HepG2 (cell line): ENCODE measurements at regions not wholly inside any gene's neighbourhood (a gene's known extent, or its start where the extent isn't known, plus 50 kb on each side); places are given as distances from the start of the nearest gene placed in this dataset.

Experiments used
- ATAC-seq: fragments of 200-7000 bp; cut with Tn5 transposase; 3 replicates; pipeline ENCODE4 v1.9.1; 2020; ENCODE audit warnings: mild to moderate bottlenecking, moderate library complexity
- BruUV-seq: library from RNA; stranded (reverse); fragments of 400-500 nt; replicated peaks from 2 replicates; lab custom pipeline; 2021; lab: Mats Ljungman, UMichigan
- CTCF ChIA-PET: fragments of 300-600 bp; formaldehyde crosslinking; extraction: SDS; loops from one replicate; lab custom pipeline; 2021; ENCODE audit warnings: low total read pairs, inconsistent platforms, low intra/inter-chr PET ratio; lab: Yijun Ruan, JAX
- POLR2A ChIA-PET: fragments of 350-600 bp; sonication (Branson Sonifier 250); formaldehyde crosslinking; loops from one replicate; lab custom pipeline; 2020; ENCODE audit warnings: antibody characterized with exemption, inconsistent platforms; lab: Yijun Ruan, JAX
- DNase-seq: peaks from one replicate; pipeline ENCODE4 v3.0.0-alpha.2; 2015; ENCODE audit warnings: low spot score
- FAIRE-seq: peaks from 3 replicates; lab custom pipeline; 2011; peaks lifted over from hg19 to GRCh38; lab: Jason Lieb, UNC
- H2AFZ ChIP-seq: one replicate; pipeline ENCODE4 v1.6.1; 2011; ENCODE audit warnings: low read length, inconsistent platforms
- H3K27ac ChIP-seq: fragments of 300-600 bp; 3 replicates; pipeline ENCODE4 v1.8.0; 2011; ENCODE audit warnings: mixed run types, mild to moderate bottlenecking, mixed read lengths, low read length, inconsistent platforms; ENCODE audit not compliant: insufficient read depth; ENCODE audit errors: extremely low read length
- H3K27me3 ChIP-seq, 2 experiments: fragments of 200-600 bp in 1 of 2; 2 replicates in 1 of 2; 3 replicates in 1 of 2; pipeline versions ENCODE4 v1.6.0 to v1.8.0; 2011; ENCODE audit warnings: low read length in 2 of 2, mild to moderate bottlenecking in 2 of 2, moderate library complexity in 2 of 2, inconsistent platforms in 1 of 2; ENCODE audit not compliant: insufficient read depth in 2 of 2, control insufficient read depth in 1 of 2
- H3K36me3 ChIP-seq, 2 experiments: fragments of 200-600 bp in 1 of 2; replicated peaks in 1 of 2; 2 replicates in 1 of 2; 3 replicates in 1 of 2; pipeline versions ENCODE4 v1.5.1 to v1.8.0; 2011; ENCODE audit warnings: low read length in 2 of 2, inconsistent platforms in 1 of 2; ENCODE audit not compliant: insufficient read depth in 2 of 2, control insufficient read depth in 1 of 2
- H3K4me1 ChIP-seq: 2 replicates; pipeline ENCODE4 v1.5.1; 2012; ENCODE audit warnings: low read length, inconsistent platforms; ENCODE audit not compliant: insufficient read depth
- H3K4me2 ChIP-seq: 2 replicates; pipeline ENCODE4 v1.6.0; 2011; ENCODE audit warnings: low read depth, low read length, inconsistent platforms
- H3K4me3 ChIP-seq, 3 experiments: fragments of 200-600 bp in 1 of 3; sonication (generic), shearing (Covaris generic) in 1 of 3; replicated peaks in 1 of 3; 2 replicates each; pipeline ENCODE4 v1.5.1; 2011 to 2016; ENCODE audit warnings: low read length in 3 of 3, inconsistent platforms in 2 of 3, low read depth in 2 of 3, mild to moderate bottlenecking in 2 of 3, control low read depth in 1 of 3, mixed read lengths in 1 of 3; ENCODE audit not compliant: insufficient read depth in 1 of 3
- H3K79me2 ChIP-seq: one replicate; pipeline ENCODE4 v1.6.1; 2011; ENCODE audit warnings: low read length, inconsistent platforms; ENCODE audit not compliant: insufficient read depth
- H3K9ac ChIP-seq: 2 replicates; pipeline ENCODE4 v1.6.0; 2011; ENCODE audit warnings: mild to moderate bottlenecking, low read depth, low read length, inconsistent platforms; ENCODE audit not compliant: insufficient read depth
- H3K9me3 ChIP-seq: 2 replicates; pipeline ENCODE4 v1.5.1; 2012; ENCODE audit warnings: mild to moderate bottlenecking, low read length
- H4K20me1 ChIP-seq: 2 replicates; pipeline ENCODE4 v1.6.0; 2011; ENCODE audit warnings: inconsistent platforms, mild to moderate bottlenecking, low read length, moderate library complexity; ENCODE audit not compliant: insufficient read depth
- EED ChIP-seq: sonication (generic); formaldehyde crosslinking; IDR thresholded peaks from 2 replicates; pipeline ENCODE4 v1.5.0; 2020; ENCODE audit warnings: mild to moderate bottlenecking, missing genetic modification reagents
- GPBP1L1 ChIP-seq: sonication (generic); formaldehyde crosslinking; IDR thresholded peaks from 2 replicates; pipeline ENCODE4 v1.5.0; 2020; ENCODE audit warnings: mild to moderate bottlenecking, missing genetic modification reagents
- GTF2F1 ChIP-seq: fragments of 150-350 bp; IDR thresholded peaks from 2 replicates; pipeline ENCODE4 v1.6.1; 2014; ENCODE audit warnings: low read length
- HNF1A ChIP-seq, 2 experiments: sonication (generic) in 1 of 2; formaldehyde crosslinking in 1 of 2; IDR thresholded peaks; 2 replicates each; pipeline versions ENCODE4 v1.4.0 to v1.6.1; 2016 to 2020; ENCODE audit warnings: borderline replicate concordance in 1 of 2, low read depth in 1 of 2, mild to moderate bottlenecking in 1 of 2, missing genetic modification reagents in 1 of 2
- KDM5A ChIP-seq: fragments of 200-600 bp; sonication (generic); IDR thresholded peaks from 2 replicates; pipeline ENCODE4 v1.7.0; 2018; ENCODE audit warnings: antibody characterized with exemption, mild to moderate bottlenecking, low read length, borderline replicate concordance
- MLLT10 ChIP-seq: sonication (generic); formaldehyde crosslinking; IDR thresholded peaks from 2 replicates; pipeline ENCODE4 v1.4.0; 2020; ENCODE audit warnings: missing genetic modification reagents
- NR0B2 ChIP-seq: sonication (generic); formaldehyde crosslinking; IDR thresholded peaks from 2 replicates; pipeline ENCODE4 v1.4.0; 2020; ENCODE audit warnings: mild to moderate bottlenecking, missing genetic modification reagents
- SALL2 ChIP-seq: sonication (generic); formaldehyde crosslinking; IDR thresholded peaks from 2 replicates; pipeline ENCODE4 v1.8.1; 2023; ENCODE audit warnings: mild to moderate bottlenecking, missing genetic modification reagents, inconsistent platforms
- ZFP36L1 ChIP-seq: sonication (generic); formaldehyde crosslinking; IDR thresholded peaks from 2 replicates; pipeline ENCODE4 v1.8.0; 2022; ENCODE audit warnings: mild to moderate bottlenecking, missing genetic modification reagents, moderate library complexity
- ZIK1 ChIP-seq: sonication (generic); formaldehyde crosslinking; IDR thresholded peaks from 2 replicates; pipeline ENCODE4 v1.5.0; 2020; ENCODE audit warnings: mild to moderate bottlenecking, low read depth, missing genetic modification reagents, borderline replicate concordance
- ZNF441 ChIP-seq: sonication (generic); formaldehyde crosslinking; IDR thresholded peaks from 2 replicates; pipeline ENCODE4 v1.7.0; 2021; ENCODE audit warnings: missing genetic modification reagents, borderline replicate concordance
- ZNF589 ChIP-seq: sonication (generic); formaldehyde crosslinking; conservative IDR thresholded peaks from 2 replicates; pipeline ENCODE4 v1.8.0; 2022; ENCODE audit warnings: mild to moderate bottlenecking, moderate library complexity, missing genetic modification reagents
- ZNF782 ChIP-seq: sonication (generic); formaldehyde crosslinking; IDR thresholded peaks from 2 replicates; pipeline ENCODE4 v1.4.0; 2020; ENCODE audit warnings: missing genetic modification reagents, mild to moderate bottlenecking, borderline replicate concordance
- ZSCAN29 ChIP-seq: sonication (generic); formaldehyde crosslinking; conservative IDR thresholded peaks from 2 replicates; pipeline ENCODE4 v1.4.0; 2020; ENCODE audit warnings: mild to moderate bottlenecking, missing genetic modification reagents
- WGBS: methylation state at CpG from one replicate; pipeline ENCODE4 v1.1.6; 2017; ENCODE audit warnings: low lambda C conversion rate; 5-methylcytosine and 5-hydroxymethylcytosine counted together
- in situ Hi-C: cut with HindIII; loops from 2 replicates; pipeline ENCODE4 v1.10.0; 2017; ENCODE audit warnings: low pct_unique_long_range_greater_than_20kb; ENCODE audit not compliant: extremely low pct_ligation_motif_present
- intact Hi-C: fragments of 100-400 bp; cut with micrococcal nuclease; formaldehyde crosslinking; loops from one replicate; pipeline ENCODE4 v1.10.0; 2022; ENCODE audit not compliant: unreplicated experiment

GRCh38 chr2:150258781-150259307 is 228.6 kb downstream of the RND3 start (continued):
- no peak for TF ChIP-seq HNF1A (IDR thresholded peaks at IDR 0.05; ENCODE audit: low read depth)
- TF ChIP-seq HNF1A (CRISPR knock-in tag; IDR thresholded peaks at IDR 0.05; ENCODE audit: borderline replicate concordance), result no peak
- TF ChIP-seq GTF2F1, result no peak
- TF ChIP-seq KDM5A, result no peak
- TF ChIP-seq SALL2 (CRISPR knock-in tag), result no peak
- TF ChIP-seq MLLT10 (CRISPR knock-in tag), result no peak
- TF ChIP-seq EED (CRISPR knock-in tag), result no peak
- no peak for TF ChIP-seq ZIK1 (CRISPR knock-in tag)
- no peak for TF ChIP-seq ZFP36L1
- no peak for TF ChIP-seq ZNF441

GRCh38 chr2:150256736-150257135 is 230.7 kb downstream of the RND3 start:
- no peaks in the 10 kb centered on the region for H4K20me1 ChIP-seq
- BruUV-seq, result no TSS peak
- in situ Hi-C loops, result no loop called here
- ATAC-seq, result no peak
- ChIA-PET POLR2A (no interaction called here), CTCF (no interaction called here)
- no peak for DNase-seq
- H3K36me3 ChIP-seq, result no peaks in the 10 kb centered on the region
- no peaks in the 10 kb centered on the region for H3K27me3 ChIP-seq
- H3K4me3 ChIP-seq, result no peak overlapping the region
- no peak for FAIRE-seq
- H3K4me2 ChIP-seq, result no peak overlapping the region
- H3K79me2 ChIP-seq, result no peaks in the 10 kb centered on the region
- intact Hi-C loops, result no loop called here
- no peak overlapping the region for H3K27ac ChIP-seq
- peaks cover 73% of the 10 kb centered on the region for H3K9me3 ChIP-seq
- no peaks in the 10 kb centered on the region for H3K4me1 ChIP-seq
- no peak overlapping the region for H3K9ac ChIP-seq
- no peak overlapping the region for H2AFZ ChIP-seq
- WGBS, result 9% methylated on average over 3 of the region's 3 CpGs
- no peak for TF ChIP-seq NR0B2 (CRISPR knock-in tag)
- no peak for TF ChIP-seq ZNF782 (CRISPR knock-in tag)
- no peak for TF ChIP-seq ZNF589 (CRISPR knock-in tag)
- TF ChIP-seq GPBP1L1, result no peak
- TF ChIP-seq ZSCAN29 (CRISPR knock-in tag), result no peak
